Suprapubic skin (tissue), 4 donors: ENCODE measurements at regions not wholly inside any gene's neighbourhood (a gene's known extent, or its start where the extent isn't known, plus 50 kb on each side); places are given as distances from the start of the nearest gene placed in this dataset.

ENCODE experiments used
- DNase-seq, 2 donors: peaks; one replicate each; pipeline ENCODE4 v3.0.0-alpha.2; 2019; ENCODE audit warnings: low spot score in 2 of 2
- H3K27ac ChIP-seq: fragments of 200-600 bp; sonication (generic); one replicate; pipeline ENCODE4 v1.5.1; 2019
- H3K27me3 ChIP-seq: fragments of 200-600 bp; sonication (generic); one replicate; pipeline ENCODE4 v1.5.1; 2019
- H3K36me3 ChIP-seq: fragments of 200-600 bp; sonication (generic); one replicate; pipeline ENCODE4 v1.5.1; 2019
- H3K4me1 ChIP-seq: fragments of 200-600 bp; sonication (generic); one replicate; pipeline ENCODE4 v1.5.1; 2019
- H3K4me3 ChIP-seq: fragments of 200-600 bp; sonication (generic); one replicate; pipeline ENCODE4 v1.5.1; 2019; ENCODE audit warnings: mild to moderate bottlenecking
- H3K9me3 ChIP-seq: fragments of 200-600 bp; sonication (generic); one replicate; pipeline ENCODE4 v1.5.1; 2019
- CTCF ChIP-seq, 2 donors: fragments of 200-600 bp in 1 of 2; fragments of 450-650 bp in 1 of 2; sonication (generic) in 1 of 2; IDR thresholded peaks; one replicate each; pipeline ENCODE4 v1.5.1; 2016 to 2019; ENCODE audit warnings: antibody characterized with exemption in 2 of 2, mild to moderate bottlenecking in 1 of 2, moderate library complexity in 1 of 2
- EP300 ChIP-seq: sonication (generic); formaldehyde crosslinking; IDR thresholded peaks from one replicate; pipeline ENCODE4 v1.6.1; 2017; ENCODE audit warnings: antibody characterized with exemption
- POLR2A ChIP-seq, 2 donors: fragments of 450-650 bp; IDR thresholded peaks; one replicate each; pipeline ENCODE4 v1.6.1; 2017; ENCODE audit warnings: antibody characterized with exemption in 2 of 2, mild to moderate bottlenecking in 2 of 2, moderate library complexity in 2 of 2
- POLR2AphosphoS5 ChIP-seq, 3 donors: sonication (generic); formaldehyde crosslinking; IDR thresholded peaks; one replicate each; pipeline ENCODE4 v1.6.1; 2017; ENCODE audit warnings: antibody characterized with exemption in 3 of 3
- WGBS: methylation state at CpG from one replicate; pipeline ENCODE4 v1.1.5; 2018; 5-methylcytosine and 5-hydroxymethylcytosine counted together

DNA sequence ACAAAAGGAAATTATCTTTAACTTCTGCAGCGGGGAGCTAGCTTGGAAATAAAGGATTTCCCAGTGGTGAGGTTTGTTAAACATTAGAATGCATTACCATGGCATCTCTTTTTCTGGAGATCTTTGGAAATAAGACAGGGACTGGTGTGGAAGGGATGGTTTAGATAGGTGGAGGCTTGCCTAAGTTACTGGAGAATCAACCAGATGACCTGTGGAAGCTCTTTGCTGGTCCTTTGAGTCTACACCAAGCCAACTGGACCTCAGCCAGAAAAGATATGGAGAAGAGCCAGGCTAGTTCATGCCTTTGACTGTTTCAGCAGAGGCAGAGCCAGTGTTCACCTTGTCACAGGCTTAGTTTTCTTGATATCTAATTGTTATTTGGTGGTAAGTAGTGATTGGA lies 134.7 kb downstream of the KCNRG start:
- WGBS, result 75% methylated on average over 1 of the region's 1 CpG
- H3K9me3 ChIP-seq, result no peaks in the 10 kb centered on the region
- no peak for TF ChIP-seq POLR2A (IDR thresholded peaks at IDR 0.05)
- no peak for TF ChIP-seq POLR2AphosphoS5 (IDR thresholded peaks at IDR 0.05)
- TF ChIP-seq EP300, result no peak
- no peak for TF ChIP-seq CTCF (IDR thresholded peaks at IDR 0.05)

DNA sequence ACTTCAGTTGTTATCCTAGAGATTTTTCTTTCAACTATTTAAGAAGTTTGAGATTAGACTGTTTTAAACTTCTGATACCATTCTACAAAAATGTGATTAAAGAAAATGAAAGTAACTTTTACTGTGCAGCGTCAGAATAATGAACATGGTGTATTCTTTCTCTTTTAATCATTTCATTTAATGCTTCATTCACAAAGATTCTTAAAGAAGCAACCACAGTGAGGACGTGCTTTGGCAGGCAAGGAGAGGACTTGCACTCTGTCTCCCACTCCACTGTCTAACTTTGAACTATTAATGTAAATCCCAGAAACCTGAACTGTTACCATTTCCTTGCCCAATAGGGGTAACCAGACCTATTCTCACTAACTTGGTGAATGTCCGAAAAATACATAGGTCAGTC lies 137.0 kb downstream of the KCNRG start:
- 57% methylated on average over 3 of the region's 3 CpGs for WGBS
- no peak for DNase-seq
- no peak for TF ChIP-seq CTCF (IDR thresholded peaks at IDR 0.05)
- no peak for TF ChIP-seq EP300
- no peak for TF ChIP-seq POLR2A (IDR thresholded peaks at IDR 0.05)
- TF ChIP-seq POLR2AphosphoS5 (IDR thresholded peaks at IDR 0.05), result no peak
- no peaks in the 10 kb centered on the region for H3K9me3 ChIP-seq
- H3K27me3 ChIP-seq, result no peaks in the 10 kb centered on the region
- no peak overlapping the region for H3K4me3 ChIP-seq
- no peaks in the 10 kb centered on the region for H3K4me1 ChIP-seq
- H3K27ac ChIP-seq, result no peak overlapping the region
- no peaks in the 10 kb centered on the region for H3K36me3 ChIP-seq

More for the DNA sequence above, 134.7 kb downstream of the KCNRG start:
- no peak overlapping the region for H3K27ac ChIP-seq
- no peaks in the 10 kb centered on the region for H3K36me3 ChIP-seq
- no peaks in the 10 kb centered on the region for H3K4me1 ChIP-seq
- DNase-seq, result no peak
- no peaks in the 10 kb centered on the region for H3K27me3 ChIP-seq
- H3K4me3 ChIP-seq, result no peak overlapping the region

DNA sequence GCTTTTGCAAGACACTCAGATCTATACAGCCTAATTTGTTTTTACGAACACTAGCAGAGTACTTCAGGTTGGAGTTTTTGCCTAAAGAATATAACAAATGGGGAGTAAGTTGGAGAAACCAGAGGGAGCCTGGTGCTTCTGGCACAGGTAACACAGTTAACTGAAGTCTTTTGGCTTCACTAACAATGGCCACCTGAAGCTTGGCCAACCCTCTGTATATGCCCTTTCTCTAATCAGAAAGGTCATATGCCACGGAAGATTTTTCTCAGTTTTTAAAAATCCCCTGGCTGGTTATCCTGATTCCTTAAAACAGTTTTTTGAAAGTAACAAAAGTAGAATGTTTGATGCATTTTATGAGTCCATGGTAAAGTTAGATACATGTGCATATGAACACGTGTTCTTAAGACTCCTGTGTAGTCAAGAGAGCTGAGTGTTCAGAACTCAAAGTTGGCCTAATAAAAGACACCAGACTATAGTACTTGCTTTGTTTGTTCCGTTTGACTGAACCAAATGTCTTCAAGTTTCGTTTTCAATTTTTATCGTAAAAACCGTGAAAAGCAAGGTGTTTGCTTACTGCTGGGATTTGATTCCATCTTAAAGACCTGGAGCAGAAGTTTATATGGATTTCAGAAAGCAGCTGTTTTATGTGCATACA lies 137.5 kb downstream of the KCNRG start:
- DNase-seq, result no peak
- Histone ChIP-seq H3K4me1 (no peaks in the 10 kb centered on the region), H3K27ac (no peak overlapping the region), H3K9me3 (no peaks in the 10 kb centered on the region), H3K36me3 (no peaks in the 10 kb centered on the region), H3K27me3 (no peaks in the 10 kb centered on the region), H3K4me3 (no peak overlapping the region)
- TF ChIP-seq EP300 (no peak), POLR2A (IDR thresholded peaks at IDR 0.05) (no peak), CTCF (IDR thresholded peaks at IDR 0.05) (no peak), POLR2AphosphoS5 (IDR thresholded peaks at IDR 0.05) (no peak)
- WGBS, result 84% methylated on average over 7 of the region's 7 CpGs

DNA sequence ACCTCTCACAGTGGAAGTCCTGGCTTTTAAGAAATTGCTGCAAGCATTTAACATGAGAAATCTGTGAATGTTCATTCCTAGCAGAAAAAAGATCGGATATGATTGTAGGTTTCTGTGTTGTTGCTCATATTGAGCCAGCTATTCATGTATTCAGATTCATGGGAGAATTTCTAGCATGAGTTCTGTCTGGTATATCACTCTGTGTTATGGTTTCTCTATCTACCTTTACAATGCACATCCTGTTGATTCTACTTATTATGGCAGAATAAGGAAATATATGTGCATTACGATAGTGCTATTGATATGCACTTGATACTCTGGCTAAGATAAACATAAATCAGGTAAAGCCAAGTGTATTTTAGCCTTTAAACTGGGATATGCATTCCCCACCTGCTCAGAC lies 138.2 kb downstream of the KCNRG start:
- Histone ChIP-seq H3K4me3 (no peak overlapping the region), H3K27ac (no peak overlapping the region), H3K27me3 (no peaks in the 10 kb centered on the region), H3K9me3 (no peaks in the 10 kb centered on the region), H3K4me1 (no peaks in the 10 kb centered on the region), H3K36me3 (no peaks in the 10 kb centered on the region)
- DNase-seq, result no peak
- TF ChIP-seq POLR2A (IDR thresholded peaks at IDR 0.05) (no peak), EP300 (no peak), POLR2AphosphoS5 (IDR thresholded peaks at IDR 0.05) (no peak), CTCF (IDR thresholded peaks at IDR 0.05) (no peak)
- WGBS, result 90% methylated on average over 2 of the region's 2 CpGs

DNA sequence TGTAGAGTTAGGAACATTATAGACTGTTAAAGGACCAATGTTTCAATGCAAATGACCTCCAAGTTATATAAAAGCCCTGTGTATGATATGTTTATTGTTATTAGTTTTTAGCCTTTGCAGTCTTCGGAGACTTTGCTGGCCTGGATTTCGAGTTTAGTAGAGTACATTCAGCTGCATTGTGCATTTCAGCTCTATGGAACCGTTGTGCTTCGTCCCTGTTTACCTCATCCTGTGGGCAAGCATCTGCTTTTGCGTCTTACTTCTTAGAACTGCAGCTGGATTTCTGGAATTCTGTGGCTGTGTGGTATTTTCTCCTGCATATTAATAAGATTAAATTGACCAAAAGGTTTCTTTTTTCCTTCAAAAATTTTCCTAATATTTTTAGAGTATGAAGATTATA lies 138.6 kb downstream of the KCNRG start:
- DNase-seq, result no peak
- no peaks in the 10 kb centered on the region for H3K4me1 ChIP-seq
- H3K36me3 ChIP-seq, result no peaks in the 10 kb centered on the region
- H3K4me3 ChIP-seq, result no peak overlapping the region
- no peaks in the 10 kb centered on the region for H3K9me3 ChIP-seq
- TF ChIP-seq EP300 (no peak), POLR2A (IDR thresholded peaks at IDR 0.05) (no peak), POLR2AphosphoS5 (IDR thresholded peaks at IDR 0.05) (no peak), CTCF (IDR thresholded peaks at IDR 0.05) (no peak)
- WGBS, result 89% methylated on average over 5 of the region's 5 CpGs
- H3K27me3 ChIP-seq, result no peaks in the 10 kb centered on the region
- no peak overlapping the region for H3K27ac ChIP-seq
